ENCODE measurements at regions not wholly inside any gene's neighbourhood (a gene's known extent, or its start where the extent isn't known, plus 50 kb on each side); places are given as distances from the start of the nearest gene placed in this dataset.

DNA sequence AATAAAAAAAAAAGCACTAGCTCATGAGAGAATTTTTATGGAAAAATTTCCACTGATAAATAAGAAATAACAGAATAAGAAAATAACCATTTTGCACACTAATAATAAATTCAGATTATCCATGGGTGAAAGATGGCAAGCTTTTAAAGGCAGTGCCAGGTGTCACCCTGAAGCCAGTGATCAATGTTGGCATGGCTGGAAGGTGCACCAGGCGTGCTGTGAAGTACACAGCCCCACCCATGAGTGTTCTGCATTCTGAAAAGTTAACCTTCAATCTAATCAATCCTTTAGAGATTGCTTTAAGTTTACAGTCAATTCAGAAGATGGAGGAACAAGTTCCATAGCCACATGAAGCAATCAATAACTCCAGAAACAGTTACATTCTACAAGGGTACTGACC lies 284.4 kb downstream of the C6orf118 start:
- Histone ChIP-seq H2AK9ac (replicated peaks; ENCODE audit: low read depth, low read length, poor library complexity) (no peak overlapping the region), H3K4me1 (ENCODE audit: control insufficient read depth, insufficient read depth, low read length) (no peaks in the 10 kb centered on the region), H3K27me3 (ENCODE audit: control insufficient read depth, insufficient read depth, low read length) (no peaks in the 10 kb centered on the region), H4K5ac (ENCODE audit: low read depth, low read length) (no peak overlapping the region), H2BK5ac (ENCODE audit: low read depth, low read length, poor library complexity, severe bottlenecking) (no peak overlapping the region), H3K56ac (ENCODE audit: extremely low read depth, insufficient read depth, low read length) (no peak overlapping the region), H4K91ac (ENCODE audit: insufficient read depth, low read depth, low read length) (no peak overlapping the region), H4K20me1 (ENCODE audit: insufficient read depth, low read length) (no peaks in the 10 kb centered on the region), H3K23ac (ENCODE audit: low read depth, low read length) (no peak overlapping the region), H2BK15ac (ENCODE audit: low read depth, low read length) (no peak overlapping the region), H3K36me3 (ENCODE audit: control insufficient read depth, insufficient read depth, low read length) (no peaks in the 10 kb centered on the region), H3K9me1 (ENCODE audit: insufficient read depth, low read length) (no peaks in the 10 kb centered on the region), H3K9me3 (ENCODE audit: control insufficient read depth, insufficient read depth, low read length) (peaks cover 15% of the 10 kb centered on the region), H2AFZ (replicated peaks; ENCODE audit: low read length, poor library complexity) (no peak overlapping the region), H3K4me3 (ENCODE audit: insufficient read depth, low read depth, low read length) (no peak overlapping the region), H3K4me2 (ENCODE audit: low read depth, low read length) (no peak overlapping the region), H3K79me1 (ENCODE audit: low read depth in 1 of 2, low read length in 2 of 2) (no peaks in the 10 kb centered on the region), H4K8ac (ENCODE audit: low read depth in 2 of 2, low read length in 2 of 2) (no peak overlapping the region), H2BK120ac (ENCODE audit: low read depth, low read length) (no peak overlapping the region), H3K27ac (ENCODE audit: insufficient read depth, low read length) (no peak overlapping the region), H2BK20ac (ENCODE audit: low read depth, low read length) (no peak overlapping the region), H3K4ac (ENCODE audit: low read depth, low read length) (no peak overlapping the region), H3K14ac (replicated peaks; ENCODE audit: low read depth, low read length) (no peak overlapping the region), H3K9ac (ENCODE audit: low read depth, low read length) (no peak overlapping the region), H3K18ac (ENCODE audit: low read depth, low read length) (no peak overlapping the region), H2AK5ac (ENCODE audit: low read depth, low read length) (no peak overlapping the region)
- TF ChIP-seq RAD21 (IDR thresholded peaks at IDR 0.05; ENCODE audit: low read length) (no peak), MAFK (IDR thresholded peaks at IDR 0.05; ENCODE audit: low read depth, low read length) (no peak), NFE2L2 (IDR thresholded peaks at IDR 0.05; ENCODE audit: low read depth, low read length) (no peak), MXI1 (IDR thresholded peaks at IDR 0.05; ENCODE audit: borderline replicate concordance, low read depth, low read length) (no peak), MAZ (IDR thresholded peaks at IDR 0.05; ENCODE audit: borderline replicate concordance, low read depth, low read length) (no peak), FOS (IDR thresholded peaks at IDR 0.05; ENCODE audit: low read depth, low read length) (no peak), SMC3 (IDR thresholded peaks at IDR 0.05; ENCODE audit: low read depth, low read length) (no peak), RFX5 (IDR thresholded peaks at IDR 0.05; ENCODE audit: low read depth, low read length) (no peak), POLR2A (IDR thresholded peaks at IDR 0.05; ENCODE audit: low read depth, low read length) (no peak), RCOR1 (IDR thresholded peaks at IDR 0.05; ENCODE audit: insufficient replicate concordance, low read length) (no peak), CEBPB (IDR thresholded peaks at IDR 0.05; ENCODE audit: low read depth, low read length) (no peak)
- TF ChIP-seq, protein P1, sequence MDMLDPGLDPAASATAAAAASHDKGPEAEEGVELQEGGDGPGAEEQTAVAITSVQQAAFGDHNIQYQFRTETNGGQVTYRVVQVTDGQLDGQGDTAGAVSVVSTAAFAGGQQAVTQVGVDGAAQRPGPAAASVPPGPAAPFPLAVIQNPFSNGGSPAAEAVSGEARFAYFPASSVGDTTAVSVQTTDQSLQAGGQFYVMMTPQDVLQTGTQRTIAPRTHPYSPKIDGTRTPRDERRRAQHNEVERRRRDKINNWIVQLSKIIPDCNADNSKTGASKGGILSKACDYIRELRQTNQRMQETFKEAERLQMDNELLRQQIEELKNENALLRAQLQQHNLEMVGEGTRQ (IDR thresholded peaks at IDR 0.05; ENCODE audit: low read depth, low read length) = no peak
- TF ChIP-seq, protein P2, sequence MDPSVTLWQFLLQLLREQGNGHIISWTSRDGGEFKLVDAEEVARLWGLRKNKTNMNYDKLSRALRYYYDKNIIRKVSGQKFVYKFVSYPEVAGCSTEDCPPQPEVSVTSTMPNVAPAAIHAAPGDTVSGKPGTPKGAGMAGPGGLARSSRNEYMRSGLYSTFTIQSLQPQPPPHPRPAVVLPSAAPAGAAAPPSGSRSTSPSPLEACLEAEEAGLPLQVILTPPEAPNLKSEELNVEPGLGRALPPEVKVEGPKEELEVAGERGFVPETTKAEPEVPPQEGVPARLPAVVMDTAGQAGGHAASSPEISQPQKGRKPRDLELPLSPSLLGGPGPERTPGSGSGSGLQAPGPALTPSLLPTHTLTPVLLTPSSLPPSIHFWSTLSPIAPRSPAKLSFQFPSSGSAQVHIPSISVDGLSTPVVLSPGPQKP (IDR thresholded peaks at IDR 0.05; ENCODE audit: borderline replicate concordance, low read depth, low read length) = no peak
- DNase-seq = no peak
- WGBS, 2 experiments (ENCODE audit: extremely low coverage in 2 of 2, insufficient read length in 1 of 2) = no CpG with 5 or more reads among the region's 1 CpG
- ChIA-PET POLR2A (ENCODE audit: unreplicated experiment) (no interaction called here), CTCF (no interaction called here)
- dilution Hi-C loops (cut with HindIII; ENCODE audit: low sequenced_read_pairs, unreplicated experiment) = no loop called here
- BruUV-seq (replicated peaks) = no TSS peak
- no peak for ATAC-seq (ENCODE audit: low read depth)
- intact Hi-C loops (cut with micrococcal nuclease) = no loop called here
- in situ Hi-C loops (cut with MboI; ENCODE audit: low sequenced_read_pairs) = no loop called here

Measured in IMR-90 (cell line).